HepG2 (cell line): ENCODE measurements at regions not wholly inside any gene's neighbourhood (a gene's known extent, or its start where the extent isn't known, plus 50 kb on each side); places are given as distances from the start of the nearest gene placed in this dataset.

ENCODE experiments used
- ATAC-seq: fragments of 200-7000 bp; cut with Tn5 transposase; 3 replicates; pipeline ENCODE4 v1.9.1; 2020; ENCODE audit warnings: mild to moderate bottlenecking, moderate library complexity
- BruUV-seq: library from RNA; stranded (reverse); fragments of 400-500 nt; replicated peaks from 2 replicates; lab custom pipeline; 2021; lab: Mats Ljungman, UMichigan
- CTCF ChIA-PET: fragments of 300-600 bp; formaldehyde crosslinking; extraction: SDS; loops from one replicate; lab custom pipeline; 2021; ENCODE audit warnings: low total read pairs, inconsistent platforms, low intra/inter-chr PET ratio; lab: Yijun Ruan, JAX
- POLR2A ChIA-PET: fragments of 350-600 bp; sonication (Branson Sonifier 250); formaldehyde crosslinking; loops from one replicate; lab custom pipeline; 2020; ENCODE audit warnings: antibody characterized with exemption, inconsistent platforms; lab: Yijun Ruan, JAX
- DNase-seq: peaks from one replicate; pipeline ENCODE4 v3.0.0-alpha.2; 2015; ENCODE audit warnings: low spot score
- FAIRE-seq: peaks from 3 replicates; lab custom pipeline; 2011; peaks lifted over from hg19 to GRCh38; lab: Jason Lieb, UNC
- H2AFZ ChIP-seq: one replicate; pipeline ENCODE4 v1.6.1; 2011; ENCODE audit warnings: low read length, inconsistent platforms
- H3K27ac ChIP-seq: fragments of 300-600 bp; 3 replicates; pipeline ENCODE4 v1.8.0; 2011; ENCODE audit warnings: mixed run types, mild to moderate bottlenecking, mixed read lengths, low read length, inconsistent platforms; ENCODE audit not compliant: insufficient read depth; ENCODE audit errors: extremely low read length
- H3K27me3 ChIP-seq, 2 experiments: fragments of 200-600 bp in 1 of 2; 2 replicates in 1 of 2; 3 replicates in 1 of 2; pipeline versions ENCODE4 v1.6.0 to v1.8.0; 2011; ENCODE audit warnings: low read length in 2 of 2, mild to moderate bottlenecking in 2 of 2, moderate library complexity in 2 of 2, inconsistent platforms in 1 of 2; ENCODE audit not compliant: insufficient read depth in 2 of 2, control insufficient read depth in 1 of 2
- H3K36me3 ChIP-seq, 2 experiments: fragments of 200-600 bp in 1 of 2; replicated peaks in 1 of 2; 2 replicates in 1 of 2; 3 replicates in 1 of 2; pipeline versions ENCODE4 v1.5.1 to v1.8.0; 2011; ENCODE audit warnings: low read length in 2 of 2, inconsistent platforms in 1 of 2; ENCODE audit not compliant: insufficient read depth in 2 of 2, control insufficient read depth in 1 of 2
- H3K4me1 ChIP-seq: 2 replicates; pipeline ENCODE4 v1.5.1; 2012; ENCODE audit warnings: low read length, inconsistent platforms; ENCODE audit not compliant: insufficient read depth
- H3K4me2 ChIP-seq: 2 replicates; pipeline ENCODE4 v1.6.0; 2011; ENCODE audit warnings: low read depth, low read length, inconsistent platforms
- H3K4me3 ChIP-seq, 3 experiments: fragments of 200-600 bp in 1 of 3; sonication (generic), shearing (Covaris generic) in 1 of 3; replicated peaks in 1 of 3; 2 replicates each; pipeline ENCODE4 v1.5.1; 2011 to 2016; ENCODE audit warnings: low read length in 3 of 3, inconsistent platforms in 2 of 3, low read depth in 2 of 3, mild to moderate bottlenecking in 2 of 3, control low read depth in 1 of 3, mixed read lengths in 1 of 3; ENCODE audit not compliant: insufficient read depth in 1 of 3
- H3K79me2 ChIP-seq: one replicate; pipeline ENCODE4 v1.6.1; 2011; ENCODE audit warnings: low read length, inconsistent platforms; ENCODE audit not compliant: insufficient read depth
- H3K9ac ChIP-seq: 2 replicates; pipeline ENCODE4 v1.6.0; 2011; ENCODE audit warnings: mild to moderate bottlenecking, low read depth, low read length, inconsistent platforms; ENCODE audit not compliant: insufficient read depth
- H3K9me3 ChIP-seq: 2 replicates; pipeline ENCODE4 v1.5.1; 2012; ENCODE audit warnings: mild to moderate bottlenecking, low read length
- H4K20me1 ChIP-seq: 2 replicates; pipeline ENCODE4 v1.6.0; 2011; ENCODE audit warnings: inconsistent platforms, mild to moderate bottlenecking, low read length, moderate library complexity; ENCODE audit not compliant: insufficient read depth
- BORCS8-MEF2B ChIP-seq: sonication (generic); formaldehyde crosslinking; IDR thresholded peaks from 2 replicates; pipeline ENCODE4 v1.8.0; 2022; ENCODE audit warnings: mild to moderate bottlenecking, missing genetic modification reagents
- ETS1 ChIP-seq: sonication (generic); formaldehyde crosslinking; IDR thresholded peaks from 2 replicates; pipeline ENCODE4 v1.4.0; 2020; ENCODE audit warnings: missing genetic modification reagents
- HDAC1 ChIP-seq: sonication (generic); formaldehyde crosslinking; IDR thresholded peaks from 2 replicates; pipeline ENCODE4 v1.5.1; 2020; ENCODE audit warnings: mild to moderate bottlenecking, missing genetic modification reagents
- IKZF4 ChIP-seq: sonication (generic); formaldehyde crosslinking; IDR thresholded peaks from 2 replicates; pipeline ENCODE4 v1.5.1; 2020; ENCODE audit warnings: borderline replicate concordance, mild to moderate bottlenecking, low read depth, missing genetic modification reagents; ENCODE audit errors: not compliant biosample characterization
- MAFF ChIP-seq: IDR thresholded peaks from 2 replicates; pipeline ENCODE4 v1.6.1; 2011; ENCODE audit warnings: low read depth, low read length, improper control_type of control experiment
- MAFK ChIP-seq, 2 experiments: IDR thresholded peaks in 1 of 2; conservative IDR thresholded peaks in 1 of 2; 2 replicates each; pipeline ENCODE4 v1.6.1; 2011; ENCODE audit warnings: improper control_type of control experiment in 2 of 2, low read length in 2 of 2
- NFE2L2 ChIP-seq: fragments of 150-350 bp; IDR thresholded peaks from 2 replicates; pipeline ENCODE4 v1.6.1; 2014; ENCODE audit warnings: low read length
- RNF2 ChIP-seq: fragments of 450-650 bp; conservative IDR thresholded peaks from 2 replicates; pipeline ENCODE4 v1.6.1; 2016; ENCODE audit warnings: low read depth
- YEATS2 ChIP-seq: sonication (generic); formaldehyde crosslinking; IDR thresholded peaks from 2 replicates; pipeline ENCODE4 v1.4.0; 2020; ENCODE audit warnings: missing genetic modification reagents, borderline replicate concordance
- ZC3H13 ChIP-seq: sonication (generic); formaldehyde crosslinking; IDR thresholded peaks from 2 replicates; pipeline ENCODE4 v1.8.1; 2023; ENCODE audit warnings: mild to moderate bottlenecking, missing genetic modification reagents, moderate library complexity
- in situ Hi-C: cut with HindIII; loops from 2 replicates; pipeline ENCODE4 v1.10.0; 2017; ENCODE audit warnings: low pct_unique_long_range_greater_than_20kb; ENCODE audit not compliant: extremely low pct_ligation_motif_present
- intact Hi-C: fragments of 100-400 bp; cut with micrococcal nuclease; formaldehyde crosslinking; loops from one replicate; pipeline ENCODE4 v1.10.0; 2022; ENCODE audit not compliant: unreplicated experiment

DNA sequence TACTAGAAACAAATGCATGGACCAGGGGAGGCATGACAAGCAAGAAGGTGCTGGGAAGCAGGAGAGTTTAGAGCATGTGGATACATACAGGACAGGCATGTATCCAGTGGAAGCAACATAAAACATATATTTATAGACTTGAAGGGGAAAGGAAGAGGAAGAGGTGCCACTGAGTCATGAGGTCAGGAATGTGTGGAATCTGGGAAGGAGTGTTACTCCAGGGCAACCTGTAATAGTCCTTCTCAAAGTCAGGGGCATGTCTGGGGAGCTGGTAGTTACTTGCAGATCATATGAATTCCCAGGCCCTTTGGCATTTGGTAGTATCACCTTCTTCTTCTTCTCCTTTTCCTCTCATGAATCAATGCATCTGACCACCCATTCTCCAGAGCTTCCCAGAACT lies 246.6 kb downstream of the XPNPEP1 start (continued):
- TF ChIP-seq ETS1 (CRISPR knock-in tag) (no peak), NFE2L2 (no peak), RNF2 (no peak), ZC3H13 (CRISPR knock-in tag) (no peak), BORCS8-MEF2B (CRISPR knock-in tag) (no peak), IKZF4 (CRISPR knock-in tag) (no peak), HDAC1 (no peak)

- Histone ChIP-seq H3K9ac (no peak overlapping the region), H3K79me2 (no peaks in the 10 kb centered on the region), H3K36me3 (no peaks in the 10 kb centered on the region), H3K4me3 (no peak overlapping the region), H2AFZ (no peak overlapping the region), H3K9me3 (no peaks in the 10 kb centered on the region), H3K27me3 (no peaks in the 10 kb centered on the region), H3K27ac (no peak overlapping the region), H3K4me1 (no peaks in the 10 kb centered on the region), H4K20me1 (no peaks in the 10 kb centered on the region), H3K4me2 (no peak overlapping the region)
- intact Hi-C loops = no loop called here
- in situ Hi-C loops = no loop called here
- no peak for TF ChIP-seq YEATS2 (CRISPR knock-in tag)
- TF ChIP-seq MAFK (conservative IDR thresholded peaks at IDR 0.05 in 1 of 2, IDR thresholded peaks at IDR 0.05 in 1 of 2; ENCODE audit: low read length in 2 of 2) = peak in 1 of 2 experiments; percentile 77; a peak in 3 of 4 replicates
- peak; percentile 59 for TF ChIP-seq MAFF
- no peak for FAIRE-seq
- ChIA-PET POLR2A (no interaction called here), CTCF (no interaction called here)
- ATAC-seq = no peak
- BruUV-seq = no TSS peak
- no peak for DNase-seq
Observed at GRCh38 chr10:109668703-109669102, 254.6 kb downstream of the XPNPEP1 start.
